DMS153 treated with DMSO at 0.1 percent for 48 hours (cell line): ENCODE measurements at regions not wholly inside any gene's neighbourhood (a gene's known extent, or its start where the extent isn't known, plus 50 kb on each side); places are given as distances from the start of the nearest gene placed in this dataset.

Source experiments
- DNase-seq: peaks from one replicate; lab custom pipeline; 2025; ENCODE audit not compliant: unreplicated experiment; lab: John Stamatoyannopoulos, UW

GRCh38 chr3:101172516-101172915, 147.9 kb downstream of the IMPG2 start:
- no peak for DNase-seq

GRCh38 chr3:101171681-101172191, 148.6 kb downstream of the IMPG2 start:
- no peak for DNase-seq

GRCh38 chr3:101170806-101171558, 149.4 kb downstream of the IMPG2 start:
- no peak for DNase-seq

- DNase-seq, result no peak
Observed at GRCh38 chr3:101170062-101170771, 150.2 kb downstream of the IMPG2 start.

DNA sequence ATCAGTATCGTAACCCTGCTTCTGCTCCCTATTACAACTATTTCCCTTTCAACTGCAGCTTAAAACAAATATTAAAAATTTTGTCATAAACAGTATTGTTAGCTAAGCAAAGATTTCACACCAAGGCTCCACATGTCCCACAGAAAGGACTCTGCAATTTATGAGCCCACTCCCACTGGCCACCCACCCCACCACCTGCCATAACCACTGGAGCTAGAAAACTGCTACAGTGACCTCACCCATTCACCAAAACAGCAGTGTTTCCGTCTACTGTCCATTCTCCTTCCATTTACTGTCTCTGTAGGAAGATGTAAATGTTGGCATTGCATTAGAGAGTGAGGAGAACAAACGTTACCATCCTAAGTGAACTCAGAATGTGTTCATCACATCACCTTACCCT, 150.9 kb downstream of the IMPG2 start:
- DNase-seq, result no peak

- DNase-seq, result no peak
Observed at GRCh38 chr3:101167376-101167775, 153.0 kb downstream of the IMPG2 start.

- DNase-seq, result no peak
Observed at GRCh38 chr3:101166150-101166549, 154.2 kb downstream of the IMPG2 start.

- no peak for DNase-seq
Observed at GRCh38 chr3:101163554-101163953, 156.8 kb downstream of the IMPG2 start.

DNA sequence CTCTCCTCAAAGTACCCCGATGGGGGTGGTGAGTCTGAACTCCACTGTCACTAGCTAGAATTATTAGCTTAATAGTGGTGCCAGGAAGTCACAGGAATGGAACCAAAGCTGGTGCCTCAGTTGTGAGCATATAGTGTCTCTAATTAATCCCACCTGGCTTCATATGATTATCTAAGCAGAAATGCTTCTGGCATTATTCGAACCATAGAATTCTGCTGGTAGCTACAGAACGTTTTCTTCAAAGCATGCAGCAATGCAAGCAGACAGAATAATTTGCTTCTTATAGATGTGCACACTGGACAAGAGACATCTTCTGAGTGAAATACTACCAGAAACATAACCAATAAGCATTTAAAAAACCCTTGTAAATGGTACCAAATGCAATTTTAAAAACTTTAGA, 160.9 kb downstream of the IMPG2 start:
- DNase-seq, result no peak

GRCh38 chr3:101158374-101158773, 162.0 kb downstream of the IMPG2 start:
- DNase-seq, result no peak

GRCh38 chr3:101156787-101157345, 163.5 kb downstream of the IMPG2 start:
- DNase-seq, result no peak

DNA sequence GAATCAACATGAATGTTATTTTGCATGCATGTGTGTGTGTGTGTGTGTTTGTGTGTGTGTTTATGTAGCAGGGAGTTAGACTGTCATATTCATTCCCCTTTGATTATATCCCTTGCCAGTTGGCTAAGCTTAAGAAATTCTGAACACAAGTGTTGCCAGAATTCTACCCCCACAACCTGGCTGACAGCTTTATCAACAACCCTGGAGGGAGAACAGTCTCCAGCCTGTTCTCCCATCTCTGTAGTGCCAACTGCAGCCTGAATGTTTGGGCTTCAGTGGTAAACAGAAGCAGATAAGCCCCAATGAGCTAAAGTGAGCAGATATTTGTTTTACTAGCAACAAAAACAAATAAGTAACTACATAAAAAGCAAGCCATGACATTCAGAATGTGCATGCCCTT, 162.6 kb upstream of the ABI3BP start:
- DNase-seq, result no peak

- no peak for DNase-seq
Observed at GRCh38 chr3:101154401-101154800, 161.2 kb upstream of the ABI3BP start.

GRCh38 chr3:101151286-101151913, 158.2 kb upstream of the ABI3BP start:
- no peak for DNase-seq

GRCh38 chr3:101150504-101150903, 157.3 kb upstream of the ABI3BP start:
- no peak for DNase-seq

DNA sequence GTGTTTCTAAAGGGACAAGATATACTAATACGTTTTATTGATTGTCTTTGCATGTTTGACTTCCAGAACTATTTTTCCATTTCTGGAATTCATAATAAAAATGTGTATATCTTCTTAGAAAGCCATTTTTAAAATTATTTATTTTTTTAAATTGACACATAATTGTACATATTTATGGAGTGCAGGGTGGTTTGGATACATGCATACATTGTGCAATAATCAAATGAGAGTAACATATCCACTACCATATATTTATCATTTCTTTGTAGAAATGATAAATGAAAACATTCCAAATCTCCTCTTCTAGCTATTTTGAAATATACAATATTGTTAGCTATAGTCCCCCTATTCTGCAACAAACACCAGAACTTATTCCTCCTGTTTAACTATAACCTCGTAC, 156.5 kb upstream of the ABI3BP start:
- no peak for DNase-seq

DNA sequence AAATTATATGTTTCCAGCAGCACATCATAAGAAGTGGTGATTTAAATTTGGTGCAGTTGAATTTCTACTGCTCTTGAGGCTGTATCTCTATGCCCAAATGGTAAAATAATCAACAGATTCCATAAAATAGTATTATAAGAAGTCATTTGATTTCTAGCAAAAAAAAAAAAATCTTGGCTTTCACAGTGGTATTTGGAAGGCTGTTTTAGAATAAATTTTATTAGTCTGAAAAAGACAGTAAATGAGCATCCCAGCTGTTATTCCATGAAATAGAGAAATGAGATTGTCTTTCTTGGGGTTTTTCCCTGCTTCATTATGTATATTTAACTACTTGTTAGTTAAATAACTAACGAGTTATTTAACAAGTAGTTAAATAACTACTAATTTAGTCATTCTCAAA, 156.0 kb upstream of the ABI3BP start:
- no peak for DNase-seq

- no peak for DNase-seq
Observed at GRCh38 chr3:101148001-101148400, 154.8 kb upstream of the ABI3BP start.

DNA sequence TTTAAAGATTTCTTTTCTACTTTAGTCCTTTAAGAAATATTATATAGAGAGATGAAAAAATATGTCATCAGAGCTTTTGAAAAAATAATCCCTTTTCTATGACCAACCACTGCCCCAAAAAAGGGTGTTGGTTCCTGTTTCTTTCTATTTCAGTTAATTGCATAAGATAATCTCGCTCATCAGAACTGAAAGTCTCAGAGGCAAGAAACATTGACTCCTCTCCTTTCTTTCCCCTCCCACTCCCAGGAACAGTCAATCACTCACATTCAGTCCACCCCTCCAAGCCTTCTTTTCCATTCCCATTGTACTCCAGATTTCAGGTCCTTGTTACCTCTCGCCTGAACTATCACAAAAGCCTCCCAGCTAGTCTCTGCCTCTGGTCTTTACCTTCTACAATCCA, 153.7 kb upstream of the ABI3BP start:
- DNase-seq, result no peak

DNA sequence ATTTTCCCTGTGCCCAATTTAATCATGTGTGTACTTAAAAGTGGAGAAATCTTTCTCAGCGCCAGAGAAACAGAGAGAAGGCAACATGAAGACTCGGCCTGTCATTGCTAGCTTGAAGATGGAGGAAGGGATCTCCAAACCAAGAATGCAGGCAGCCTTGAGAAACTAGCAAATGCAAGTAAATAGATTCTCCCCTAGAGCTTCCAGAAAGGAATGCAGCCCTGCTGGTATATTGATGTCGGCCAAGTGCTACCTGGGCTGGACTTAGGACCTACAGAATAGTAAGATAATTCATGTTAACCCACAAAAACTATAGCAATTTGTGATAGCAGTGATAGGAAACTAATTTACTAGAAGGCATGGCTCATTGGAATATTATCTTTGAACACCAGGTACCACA, 150.9 kb upstream of the ABI3BP start:
- DNase-seq, result no peak

DNA sequence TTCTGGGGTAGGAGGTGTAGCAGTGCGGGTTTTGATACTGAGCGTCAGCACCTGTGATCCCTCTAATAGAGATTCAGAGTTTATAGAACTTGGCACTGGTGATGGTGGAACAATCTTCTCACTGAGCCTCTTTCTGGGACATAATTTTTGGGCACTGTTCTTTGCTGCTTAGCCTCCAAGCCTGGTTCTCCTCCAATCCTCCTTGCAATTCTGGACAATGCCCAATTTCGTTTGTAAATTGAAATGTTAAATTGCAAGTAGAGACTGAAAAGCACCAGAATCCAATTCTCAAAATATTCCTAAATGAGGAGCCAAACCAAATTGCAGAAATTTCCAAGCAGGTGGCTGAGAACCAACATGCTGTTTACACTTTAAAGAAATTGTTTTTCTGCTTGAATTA, 149.8 kb upstream of the ABI3BP start:
- DNase-seq, result no peak

DNA sequence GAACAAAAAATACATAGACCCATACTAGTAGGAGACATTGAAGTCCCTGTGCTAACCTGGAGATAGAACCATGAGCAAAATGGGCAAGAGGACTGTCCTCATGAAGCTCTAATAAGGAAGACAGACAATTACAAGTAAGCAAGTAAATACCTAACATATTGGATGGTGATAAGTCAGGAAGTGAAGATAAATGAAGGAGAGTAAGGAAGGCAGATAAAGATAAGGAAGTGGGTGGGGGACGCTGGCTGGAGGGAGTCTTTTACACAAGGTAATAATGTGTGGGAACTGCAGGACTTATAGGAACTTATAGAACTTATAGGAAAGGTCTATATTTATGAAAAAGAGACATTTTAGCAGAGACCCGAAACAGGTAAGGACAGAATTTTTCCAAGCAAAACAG, 148.9 kb upstream of the ABI3BP start:
- DNase-seq, result no peak
